GM10266 (cell line): ENCODE measurements at regions not wholly inside any gene's neighbourhood (a gene's known extent, or its start where the extent isn't known, plus 50 kb on each side); places are given as distances from the start of the nearest gene placed in this dataset.
"Not testable (repeated sequence)": the region's sequence is repeated elsewhere in the genome, so short reads cannot be mapped to it uniquely, and the experiment has no call there.

Source experiments
- DNase-seq: peaks from one replicate; pipeline ENCODE4 v3.0.0; 2012; ENCODE audit errors: extremely low spot score
- TF ChIP-seq, protein P1 (sequence below): IDR thresholded peaks from 2 replicates; pipeline ENCODE4 v1.5.1; 2012; ENCODE audit warnings: mild to moderate bottlenecking, low read depth; ENCODE audit not compliant: control insufficient read depth, insufficient read depth; ENCODE audit errors: missing control alignments

DNA sequence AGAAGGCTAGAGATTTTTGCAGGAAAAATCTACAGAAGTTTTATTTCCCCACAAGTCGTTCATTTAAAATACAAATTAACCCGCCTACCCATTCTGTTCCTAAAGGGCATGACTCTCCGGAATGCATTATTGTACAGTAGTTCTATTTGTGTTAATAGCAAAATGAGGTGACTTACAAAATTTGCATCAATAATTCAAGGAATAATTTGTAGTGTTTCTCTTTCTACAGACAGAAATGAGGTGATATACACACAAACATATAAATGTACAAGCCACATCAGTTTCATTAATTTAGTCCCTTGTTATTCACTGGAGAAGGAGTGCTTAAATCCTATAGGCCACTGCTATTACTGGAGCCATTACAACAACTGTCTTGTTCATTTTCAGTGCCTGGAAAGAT lies 501.3 kb upstream of the DIAPH2 start:
- TF ChIP-seq, protein P1, sequence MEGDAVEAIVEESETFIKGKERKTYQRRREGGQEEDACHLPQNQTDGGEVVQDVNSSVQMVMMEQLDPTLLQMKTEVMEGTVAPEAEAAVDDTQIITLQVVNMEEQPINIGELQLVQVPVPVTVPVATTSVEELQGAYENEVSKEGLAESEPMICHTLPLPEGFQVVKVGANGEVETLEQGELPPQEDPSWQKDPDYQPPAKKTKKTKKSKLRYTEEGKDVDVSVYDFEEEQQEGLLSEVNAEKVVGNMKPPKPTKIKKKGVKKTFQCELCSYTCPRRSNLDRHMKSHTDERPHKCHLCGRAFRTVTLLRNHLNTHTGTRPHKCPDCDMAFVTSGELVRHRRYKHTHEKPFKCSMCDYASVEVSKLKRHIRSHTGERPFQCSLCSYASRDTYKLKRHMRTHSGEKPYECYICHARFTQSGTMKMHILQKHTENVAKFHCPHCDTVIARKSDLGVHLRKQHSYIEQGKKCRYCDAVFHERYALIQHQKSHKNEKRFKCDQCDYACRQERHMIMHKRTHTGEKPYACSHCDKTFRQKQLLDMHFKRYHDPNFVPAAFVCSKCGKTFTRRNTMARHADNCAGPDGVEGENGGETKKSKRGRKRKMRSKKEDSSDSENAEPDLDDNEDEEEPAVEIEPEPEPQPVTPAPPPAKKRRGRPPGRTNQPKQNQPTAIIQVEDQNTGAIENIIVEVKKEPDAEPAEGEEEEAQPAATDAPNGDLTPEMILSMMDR, result no peak
- no peak for DNase-seq

GRCh38 chrX:96183843-96184242 lies 500.8 kb upstream of the DIAPH2 start:
- DNase-seq, result no peak
- TF ChIP-seq, protein P1, result no peak

- no peak for DNase-seq
- TF ChIP-seq, protein P1, result no peak
These were observed 479.7 kb upstream of the DIAPH2 start for GRCh38 chrX:96204928-96205327.

- DNase-seq, result no peak
- TF ChIP-seq, protein P1, result no peak
These were observed 472.7 kb upstream of the DIAPH2 start for GRCh38 chrX:96211953-96212352.

DNA sequence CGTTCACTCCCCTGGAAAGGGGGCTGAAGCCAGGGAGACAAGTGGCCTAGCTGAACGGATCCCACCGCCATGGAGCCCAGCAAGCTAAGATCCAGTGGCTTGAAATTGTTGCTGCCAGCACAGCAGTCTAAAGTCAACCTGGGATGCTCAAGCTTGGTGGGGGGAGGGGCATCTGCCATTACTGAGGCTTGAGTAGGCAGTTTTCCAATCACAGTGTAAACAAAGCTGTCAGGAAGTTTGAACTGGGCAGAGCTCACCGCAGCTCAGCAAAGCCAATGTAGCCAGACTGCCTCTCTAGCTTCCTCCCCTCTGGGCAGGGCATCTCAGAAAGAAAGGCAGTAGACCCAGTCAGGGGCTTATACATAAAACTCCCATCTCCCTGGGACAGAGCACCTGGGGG lies 470.0 kb upstream of the DIAPH2 start:
- not testable (repeated sequence) for DNase-seq

GRCh38 chrX:96224279-96224678 lies 460.4 kb upstream of the DIAPH2 start:
- no peak for DNase-seq
- TF ChIP-seq, protein P1, result no peak

DNA sequence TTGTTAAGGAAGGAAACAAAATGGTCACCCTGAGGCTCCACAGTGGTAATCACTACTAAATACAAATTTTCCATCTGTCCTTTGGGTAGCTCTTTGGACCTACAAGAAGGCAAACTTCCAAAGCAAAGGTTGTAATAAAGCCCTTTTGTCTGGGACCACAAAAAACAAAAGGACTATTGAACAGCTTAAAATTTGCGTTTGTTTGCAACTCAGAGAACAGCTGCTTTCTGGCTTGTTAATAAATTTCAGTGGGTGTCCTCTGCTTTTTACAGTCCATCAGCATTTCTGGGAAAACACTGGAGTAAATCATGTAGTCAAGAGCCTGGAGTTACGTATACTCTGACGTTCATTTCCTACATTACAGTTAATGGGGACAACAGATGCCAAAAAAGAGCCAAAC lies 439.7 kb upstream of the DIAPH2 start:
- DNase-seq, result no peak
- TF ChIP-seq, protein P1, result no peak

DNA sequence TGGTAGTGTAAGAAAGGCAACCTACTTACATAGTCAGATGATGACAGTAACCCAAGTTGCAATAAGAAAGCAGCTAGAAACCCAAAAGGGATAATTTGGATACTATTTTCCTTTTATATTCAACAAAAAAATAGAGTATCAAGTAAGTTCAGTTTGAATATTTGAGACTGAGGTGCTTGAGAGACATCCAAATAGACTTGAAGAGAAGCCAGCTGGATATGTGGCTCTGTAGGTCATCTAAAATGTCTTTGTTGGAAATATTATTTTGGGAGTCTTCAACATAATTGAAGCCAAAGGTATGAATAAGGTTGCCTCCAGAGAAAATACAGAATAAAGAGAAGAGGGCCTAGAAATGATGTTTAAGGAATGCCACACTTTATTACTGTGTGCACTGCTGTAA lies 438.2 kb upstream of the DIAPH2 start:
- TF ChIP-seq, protein P1, result no peak

More for the DNA sequence above, 438.2 kb upstream of the DIAPH2 start:
- DNase-seq, result no peak
